HG03025 (cell line): ENCODE measurements at regions not wholly inside any gene's neighbourhood (a gene's known extent, or its start where the extent isn't known, plus 50 kb on each side); places are given as distances from the start of the nearest gene placed in this dataset.
"Not testable (repeated sequence)": the region's sequence is repeated elsewhere in the genome, so short reads cannot be mapped to it uniquely, and the experiment has no call there.

ENCODE experiments used
- ATAC-seq: cut with Tn5 transposase; IDR thresholded peaks from one replicate; pipeline ENCODE4 v1.9.1; 2021; ENCODE audit warnings: mild to moderate bottlenecking, moderate library complexity; ENCODE audit not compliant: unreplicated experiment, low FRiP score

DNA sequence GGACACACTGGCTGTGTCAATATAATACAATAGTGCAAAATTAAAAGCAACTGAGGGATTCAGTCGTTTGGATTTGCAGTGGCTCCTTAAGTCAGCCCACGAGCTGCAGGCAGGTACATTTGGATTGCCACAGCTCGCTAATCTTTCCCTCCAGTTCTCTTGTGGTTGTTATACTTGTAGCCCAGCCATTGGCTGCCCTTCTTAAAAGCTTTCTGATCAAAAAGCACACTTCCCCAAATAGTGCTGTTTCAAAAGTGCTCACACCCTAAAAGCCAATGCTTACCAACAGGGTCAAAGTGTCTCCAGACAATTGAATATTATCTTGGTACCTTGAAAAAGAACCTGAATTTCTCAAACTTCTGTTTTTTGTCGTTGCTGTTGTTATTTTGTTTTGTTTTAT, 404.7 kb upstream of the FAM98A start:
- ATAC-seq = no peak

DNA sequence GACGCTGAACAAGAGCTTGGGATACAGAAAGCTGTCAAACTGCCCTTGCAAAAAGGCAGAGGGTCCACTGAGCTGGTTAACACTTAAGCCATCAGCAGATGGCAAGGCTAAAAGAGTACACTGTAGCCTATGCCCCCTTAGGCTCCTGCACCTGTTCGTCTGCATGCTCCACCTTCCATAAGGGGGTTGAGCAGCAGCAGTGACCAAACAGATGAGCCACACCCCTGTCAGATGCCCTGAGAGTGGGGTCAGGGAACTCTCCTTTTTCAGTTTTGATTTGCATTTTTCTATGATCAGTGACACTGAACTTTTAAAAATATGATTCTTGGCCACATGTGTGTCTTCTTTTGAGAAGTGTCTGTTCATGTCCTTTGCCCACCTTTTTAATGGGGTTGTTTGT, 402.5 kb upstream of the FAM98A start:
- ATAC-seq = no peak

DNA sequence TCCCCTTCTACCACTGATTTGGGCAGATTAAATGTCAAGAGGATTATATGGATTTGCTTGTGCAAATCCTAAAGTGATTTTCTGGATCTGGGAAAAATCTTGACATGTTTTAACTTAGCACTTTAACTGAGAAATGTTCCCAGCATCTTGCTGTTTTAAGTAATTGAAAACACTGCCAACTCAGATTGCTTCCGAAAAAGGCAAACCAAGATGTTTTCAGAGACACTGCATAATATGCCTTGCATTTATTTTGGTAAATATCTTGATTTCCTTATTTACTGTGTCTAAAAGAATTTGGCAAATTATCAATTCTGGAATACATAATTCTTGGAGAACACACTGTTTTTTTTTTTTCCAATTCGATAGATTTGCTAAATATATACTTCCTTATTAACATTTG, 385.0 kb upstream of the FAM98A start:
- ATAC-seq = no peak

DNA sequence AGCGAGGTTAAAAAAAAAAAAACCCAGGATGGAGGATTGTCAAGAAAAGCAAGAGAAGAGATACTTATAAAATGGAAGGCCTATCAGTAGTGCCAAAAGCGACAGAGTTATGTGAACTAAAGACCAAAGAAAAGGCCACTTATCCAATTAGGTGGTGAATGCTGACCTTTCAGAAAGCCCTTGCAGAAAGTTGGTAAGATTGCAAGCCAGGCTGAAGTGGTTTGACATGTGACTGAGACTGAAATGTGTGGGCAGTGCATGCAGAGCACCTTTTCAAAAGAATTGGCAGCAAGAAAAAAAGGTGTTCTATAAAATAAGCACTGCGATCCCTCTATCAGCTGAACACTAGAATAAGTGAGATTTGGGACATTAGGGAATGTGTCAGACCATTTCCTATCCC, 379.4 kb upstream of the FAM98A start:
- ATAC-seq = no peak

DNA sequence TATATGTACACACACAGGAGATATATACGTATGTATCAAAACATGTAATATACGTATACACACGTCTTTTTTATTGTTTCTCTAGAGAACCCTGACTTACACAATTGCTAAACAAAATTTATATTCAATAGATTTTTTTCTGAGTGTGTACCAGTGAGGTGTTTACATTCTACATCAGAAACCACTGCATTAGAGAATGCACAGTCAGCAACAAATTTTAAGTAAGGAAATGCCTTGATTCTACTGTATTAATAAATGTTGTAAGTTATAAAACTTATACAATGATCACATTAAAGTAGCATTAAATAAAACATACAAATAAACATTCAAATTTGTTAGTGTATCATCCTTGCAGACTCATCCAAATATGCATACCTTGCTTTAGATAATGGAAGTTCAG, 376.4 kb upstream of the FAM98A start:
- ATAC-seq = no peak

DNA sequence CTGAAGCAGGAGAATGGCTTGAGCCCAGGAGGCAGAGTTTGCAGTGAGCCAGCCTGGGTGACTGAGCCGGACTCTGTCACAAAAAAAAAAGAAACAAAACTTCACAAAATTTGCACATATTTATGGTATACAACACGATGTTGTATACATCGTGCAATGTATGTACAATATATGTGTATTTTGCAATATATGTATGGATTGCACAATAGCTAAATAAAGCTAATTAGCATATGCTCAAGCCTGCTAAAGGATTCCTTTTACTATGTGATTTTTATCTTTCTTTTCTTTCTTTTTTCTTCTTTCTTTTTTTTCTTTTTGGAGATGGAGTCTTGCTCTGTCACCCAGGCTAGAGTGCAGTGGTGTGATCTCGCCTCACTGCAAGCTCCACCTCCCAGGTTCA, 368.0 kb upstream of the FAM98A start:
- ATAC-seq = no peak

DNA sequence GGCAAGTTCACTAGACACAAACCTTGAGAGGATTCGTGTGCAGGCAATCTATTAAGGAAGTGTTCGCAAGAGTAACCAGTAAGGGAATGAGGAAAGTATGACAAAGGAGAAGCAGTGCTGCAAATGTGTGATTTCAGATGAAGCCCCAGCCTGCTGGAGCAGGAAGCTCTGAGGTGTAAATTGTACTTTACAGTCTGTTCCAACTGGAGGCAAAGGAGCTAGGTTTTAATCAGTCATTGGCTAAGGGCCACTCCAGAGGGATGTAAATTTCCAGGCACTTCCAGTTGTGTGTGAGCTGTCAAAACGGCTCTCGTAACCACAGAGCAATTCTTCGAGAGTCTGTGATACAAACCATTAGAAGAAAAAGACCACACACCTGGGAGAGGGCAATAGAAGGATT, 359.5 kb upstream of the FAM98A start:
- no peak for ATAC-seq

DNA sequence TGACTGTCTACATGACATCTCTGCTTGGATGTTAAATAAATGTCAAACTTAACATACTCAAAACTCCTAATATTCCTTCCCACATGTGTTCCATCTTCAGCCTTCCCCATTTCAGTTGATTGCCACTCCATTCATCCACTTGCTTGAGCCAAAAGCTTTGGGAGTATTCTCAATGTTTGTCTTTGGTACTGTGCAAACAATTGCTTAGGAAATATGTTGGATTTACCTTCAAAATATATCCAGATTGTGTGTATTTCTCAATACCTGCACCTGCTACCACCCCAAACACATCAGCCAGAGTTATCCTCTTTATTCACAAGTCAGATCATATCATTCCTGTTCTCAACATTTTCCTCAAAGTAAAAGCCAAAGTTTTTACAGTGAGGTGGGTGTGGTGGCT, 350.3 kb upstream of the FAM98A start:
- no peak for ATAC-seq

DNA sequence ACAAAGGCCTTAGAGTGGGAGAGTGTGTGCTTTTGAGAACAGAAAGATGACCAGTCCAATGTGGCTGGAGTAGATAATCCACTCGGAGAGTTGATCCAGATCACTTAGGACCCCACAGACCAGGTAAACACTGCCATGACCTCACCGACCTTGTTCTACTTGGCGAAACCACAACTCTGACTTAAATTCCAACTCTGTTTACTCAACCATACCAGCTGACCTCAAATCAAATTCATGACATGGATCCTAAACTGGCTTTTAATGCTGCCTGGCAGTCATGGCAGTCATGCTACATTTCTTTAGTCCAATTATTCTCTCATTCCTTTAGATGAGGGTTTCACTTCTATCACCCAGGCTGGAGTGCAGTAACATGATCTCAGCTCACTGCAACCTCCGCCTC, 347.1 kb upstream of the FAM98A start:
- ATAC-seq = no peak

DNA sequence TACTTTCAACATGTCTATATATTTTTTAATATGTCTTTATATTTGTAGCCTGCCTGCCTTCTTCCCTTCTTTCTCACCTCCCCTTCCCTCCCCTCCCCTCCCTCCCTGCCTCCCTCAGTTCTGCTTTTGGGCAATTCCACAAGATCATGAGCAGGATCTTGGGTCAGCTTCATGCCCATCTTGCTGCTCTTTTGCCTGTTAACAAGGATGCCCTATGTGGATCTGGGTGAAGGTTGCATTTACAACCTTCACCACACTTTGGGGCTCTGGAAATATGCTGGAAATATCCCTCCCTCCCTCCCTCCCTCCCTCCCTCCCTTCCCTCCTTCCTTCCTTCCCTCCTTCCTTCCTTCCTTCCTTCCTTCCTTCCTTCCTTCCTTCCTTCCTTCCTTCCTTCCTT, 334.1 kb upstream of the FAM98A start:
- ATAC-seq = no peak

DNA sequence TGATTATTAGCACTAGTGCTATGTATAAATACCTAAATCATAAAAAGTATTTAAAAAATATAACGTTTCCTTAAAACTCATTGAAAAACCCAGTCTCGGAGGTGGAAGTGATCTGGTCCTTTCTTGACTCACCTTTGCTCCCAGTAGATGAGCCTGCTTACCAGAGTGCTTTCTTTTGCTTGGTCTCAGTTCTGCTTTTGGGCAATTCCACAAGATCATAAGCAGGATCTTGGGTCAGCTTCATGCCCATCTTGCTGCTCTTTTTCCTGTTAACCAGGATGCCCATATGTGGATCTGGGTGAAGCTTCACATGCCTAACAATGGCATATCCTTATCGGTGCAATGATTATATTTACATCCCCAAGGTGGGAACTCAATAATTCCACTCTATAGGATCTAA, 332.1 kb upstream of the FAM98A start:
- no peak for ATAC-seq

DNA sequence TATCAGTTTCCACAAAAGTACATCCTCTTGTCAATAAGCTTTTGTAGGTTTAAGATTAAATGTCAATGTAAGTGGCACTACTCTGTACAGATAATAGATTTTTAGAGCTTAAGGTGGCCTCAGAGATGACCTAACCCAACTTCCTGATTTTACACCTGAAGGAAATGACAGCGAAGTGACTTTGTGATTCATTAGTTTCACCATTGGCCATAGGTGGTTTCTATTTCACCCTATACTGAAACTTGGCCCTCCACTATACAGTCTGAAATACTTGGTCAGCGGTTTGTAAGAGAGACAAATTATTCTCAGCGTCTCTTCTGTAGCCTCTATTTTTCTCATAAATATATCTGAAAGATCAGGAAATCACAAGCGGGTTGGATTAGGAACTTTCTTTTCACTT, 330.4 kb upstream of the FAM98A start:
- no peak for ATAC-seq

DNA sequence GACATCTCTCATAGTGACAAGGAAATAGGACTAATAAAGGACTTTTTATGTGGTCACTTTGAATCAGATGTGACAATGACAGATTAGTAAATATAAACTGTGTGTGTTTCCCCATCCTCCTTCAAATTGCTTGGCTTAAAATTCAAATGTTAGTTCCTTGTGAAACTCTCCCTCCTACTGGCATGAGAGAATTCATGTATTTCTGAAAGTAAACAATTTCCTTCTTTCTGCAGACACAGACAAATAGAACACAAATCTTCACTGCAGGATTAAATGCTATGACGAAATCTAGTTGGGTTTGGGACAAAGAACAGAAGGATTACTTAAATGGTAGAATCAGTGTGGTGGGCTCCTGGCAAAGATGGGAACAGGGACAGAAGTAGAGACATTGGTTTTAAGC, 328.7 kb upstream of the FAM98A start:
- ATAC-seq = no peak

DNA sequence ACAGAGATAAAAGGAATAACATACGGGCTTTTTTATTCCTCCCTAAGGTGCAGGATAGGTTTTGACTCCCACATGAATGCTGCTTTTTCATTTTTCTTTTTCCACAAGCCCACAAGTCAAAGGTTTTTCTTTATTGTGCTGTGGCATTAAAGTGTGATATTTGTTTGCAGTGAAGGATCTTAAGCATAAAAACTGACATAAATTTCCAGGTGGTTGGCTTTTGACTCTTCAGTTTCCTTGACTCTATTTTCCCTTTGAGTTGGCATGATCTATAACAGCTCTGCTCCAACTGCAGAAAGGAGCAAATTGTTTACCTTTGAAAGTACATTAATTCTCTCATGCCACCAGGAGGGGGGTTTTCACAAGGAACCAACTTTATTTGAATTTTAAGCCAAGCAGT, 326.2 kb upstream of the FAM98A start:
- ATAC-seq = no peak

DNA sequence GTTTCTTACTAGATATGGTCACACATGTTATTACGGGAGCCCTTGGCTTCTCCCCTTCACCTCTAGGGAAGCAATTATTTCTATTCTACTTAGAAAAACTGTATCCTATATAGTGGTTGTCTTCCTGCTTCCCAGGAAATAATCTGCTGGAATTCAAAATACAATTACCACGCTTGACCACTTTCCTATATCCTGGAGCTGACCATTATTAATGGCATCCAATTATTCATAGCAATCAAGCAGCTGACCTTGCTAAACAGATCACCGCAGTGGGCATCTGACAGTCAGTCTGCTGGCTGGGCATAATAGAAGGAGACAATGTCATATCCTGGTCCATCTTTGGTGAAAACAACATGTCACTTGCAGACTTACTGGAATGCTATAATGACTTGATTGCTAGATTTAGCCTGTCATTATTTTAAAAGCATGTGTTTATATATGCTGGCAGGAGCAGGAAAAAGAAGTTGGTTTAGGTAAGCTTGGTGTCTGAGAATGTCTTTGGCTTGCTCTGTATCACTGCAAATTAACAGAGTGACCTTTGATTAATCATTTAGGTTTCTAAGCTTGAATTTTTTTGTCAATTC, 325.6 kb upstream of the FAM98A start:
- ATAC-seq = no peak

DNA sequence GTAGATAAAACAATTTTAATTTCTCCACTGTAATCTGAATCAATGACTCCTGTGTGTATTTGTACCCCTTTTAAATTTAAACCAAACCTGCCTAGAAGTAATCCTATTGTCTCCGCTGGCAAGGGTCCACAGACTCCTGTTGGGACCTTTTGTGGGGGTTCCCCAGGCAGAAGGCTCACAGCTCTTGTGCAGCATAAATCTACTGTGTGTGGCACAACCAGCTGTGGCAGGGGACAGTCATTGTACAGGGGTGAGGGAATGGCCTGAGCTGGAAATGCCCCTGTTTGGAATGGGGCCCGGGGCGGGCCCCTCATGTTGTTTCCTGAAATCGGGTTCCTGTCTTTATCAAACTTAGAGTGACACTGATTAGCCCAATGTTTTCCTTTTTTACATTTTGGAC, 318.2 kb upstream of the FAM98A start:
- ATAC-seq = no peak

DNA sequence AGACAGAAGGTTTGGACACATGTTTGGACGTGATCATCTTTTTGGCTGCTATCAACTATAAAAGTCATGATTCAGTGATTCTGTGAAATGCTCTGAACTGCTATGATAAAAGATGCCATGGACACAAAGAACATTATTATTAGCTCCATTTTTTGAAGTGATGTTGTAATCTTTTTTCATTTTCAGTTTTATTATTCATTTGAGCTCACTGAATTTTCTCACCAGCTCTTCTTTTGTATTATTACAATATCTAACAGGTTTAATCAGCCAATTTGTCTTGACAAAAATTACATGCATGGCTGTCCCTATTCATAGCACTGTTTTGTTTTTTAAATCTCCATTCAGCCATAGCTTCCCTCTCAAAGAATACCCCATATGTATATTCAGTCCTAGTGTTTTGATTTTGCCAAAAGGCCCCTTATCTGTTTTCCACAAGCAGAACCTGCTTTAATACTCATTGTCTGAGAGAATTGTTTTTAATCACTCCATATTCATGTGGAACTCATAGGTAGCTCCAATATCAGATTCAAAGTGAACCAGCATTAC, 314.0 kb upstream of the FAM98A start:
- no peak for ATAC-seq

DNA sequence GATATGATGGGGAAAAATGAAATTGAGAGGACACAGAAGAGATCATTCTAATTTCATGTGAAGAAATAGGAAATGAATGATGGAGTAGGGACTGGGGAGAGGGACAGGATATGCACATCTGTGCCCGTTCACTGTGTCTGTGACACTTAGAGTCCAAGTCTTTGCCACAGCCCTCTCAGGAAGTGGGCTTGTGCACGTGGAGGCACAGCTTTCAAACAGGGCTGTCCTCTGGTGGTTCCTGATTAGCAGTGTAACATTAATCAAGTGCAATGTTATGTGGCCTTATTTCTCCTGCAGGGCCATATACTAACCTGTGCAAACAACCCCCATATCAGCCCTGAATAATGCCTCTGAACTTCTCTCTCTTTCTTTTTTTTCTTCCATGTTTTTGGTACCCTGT, 312.2 kb upstream of the FAM98A start:
- ATAC-seq = no peak

DNA sequence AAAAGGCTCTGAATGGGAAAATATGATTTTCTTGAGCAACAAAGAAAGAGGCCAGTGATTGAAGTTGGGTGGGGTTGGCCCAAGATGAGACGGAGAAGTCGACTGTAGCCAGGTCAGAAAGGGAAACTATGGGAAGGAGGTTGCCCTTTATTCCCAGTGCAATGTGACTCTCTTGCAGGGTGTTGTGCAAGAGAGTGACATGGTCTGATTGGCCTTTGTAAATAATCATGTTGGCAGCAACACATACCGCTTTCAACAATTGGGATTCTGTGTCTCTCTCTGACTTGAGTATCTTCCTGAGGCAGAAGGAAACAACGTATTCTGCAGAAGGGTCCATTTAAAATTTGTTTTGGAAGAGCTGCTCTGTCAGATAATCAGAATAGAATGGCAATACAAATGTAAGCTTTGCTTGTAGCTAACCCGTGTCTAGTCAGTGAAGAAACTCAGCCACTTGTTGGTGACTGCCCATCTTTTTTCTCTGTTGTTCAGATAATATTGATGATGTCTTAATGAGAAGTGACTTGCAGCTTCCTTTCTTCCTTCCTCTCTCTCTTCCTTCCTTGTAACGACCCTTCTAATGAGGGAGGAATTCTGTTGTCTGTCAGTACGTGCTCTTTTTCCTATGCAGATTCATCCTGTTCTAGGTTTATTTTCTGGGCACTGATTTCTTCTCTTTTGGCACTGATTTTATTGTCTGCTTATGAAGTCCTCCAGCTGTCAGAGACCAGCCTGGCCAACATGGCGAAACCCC, 311.0 kb upstream of the FAM98A start:
- ATAC-seq = no peak

DNA sequence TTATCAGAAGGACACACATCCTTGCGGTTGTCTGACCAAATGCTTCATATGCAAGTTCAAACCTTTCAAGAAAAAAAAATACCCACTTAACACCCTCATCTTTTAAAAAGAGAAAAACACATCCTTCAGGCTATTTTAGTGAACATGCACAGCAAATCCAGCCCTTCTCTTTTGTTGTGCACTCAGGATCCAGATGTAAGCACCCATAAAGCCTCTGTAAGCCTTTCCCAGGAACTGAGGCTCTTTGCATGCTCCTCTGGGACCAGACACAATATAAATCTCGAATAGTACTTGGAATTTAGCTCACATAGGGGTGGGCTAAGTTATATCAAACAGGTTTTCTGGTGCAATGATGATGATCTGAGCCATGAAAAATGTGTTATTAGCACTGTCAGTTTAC, 308.8 kb upstream of the FAM98A start:
- ATAC-seq = no peak

DNA sequence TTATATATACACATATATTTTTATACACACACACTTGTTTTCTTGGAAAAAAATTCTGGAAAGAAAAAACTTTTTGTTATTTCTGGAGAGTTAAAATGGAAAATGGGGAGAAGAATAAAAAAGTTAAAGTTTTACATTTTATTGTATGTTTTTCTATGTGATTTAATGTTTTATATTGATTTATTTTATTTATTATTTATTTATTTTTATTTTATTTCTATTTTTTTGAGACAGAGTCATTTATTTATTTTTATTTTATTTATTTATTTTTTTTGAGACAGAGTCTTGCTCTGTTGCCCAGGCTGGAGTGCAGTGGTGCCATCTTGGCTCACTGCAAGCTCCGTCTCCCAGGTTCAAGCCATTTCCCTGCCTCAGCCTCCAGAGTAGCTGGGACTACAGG, 307.0 kb upstream of the FAM98A start:
- ATAC-seq = not testable (repeated sequence)

DNA sequence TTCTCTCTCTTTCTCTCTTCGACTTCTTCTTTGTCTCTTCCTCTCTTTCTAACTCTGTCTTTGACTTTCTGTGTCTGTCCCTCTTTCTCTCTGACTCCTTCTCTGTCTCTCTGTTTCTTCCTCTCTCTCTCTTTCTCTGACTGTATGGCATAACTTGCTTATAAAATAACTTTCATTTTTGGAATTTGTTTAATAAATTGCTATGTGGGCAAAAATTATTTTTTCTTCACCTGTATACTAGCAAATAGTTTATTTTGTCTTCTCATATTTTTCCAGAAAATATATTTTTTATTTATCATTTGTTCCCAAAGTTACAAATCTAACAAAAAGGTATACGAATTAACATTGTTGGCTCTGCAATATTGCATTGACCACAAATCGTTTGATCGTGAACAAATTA, 305.7 kb upstream of the FAM98A start:
- no peak for ATAC-seq
